ENCODE measurements at regions not wholly inside any gene's neighbourhood (a gene's known extent, or its start where the extent isn't known, plus 50 kb on each side); places are given as distances from the start of the nearest gene placed in this dataset.

DNA sequence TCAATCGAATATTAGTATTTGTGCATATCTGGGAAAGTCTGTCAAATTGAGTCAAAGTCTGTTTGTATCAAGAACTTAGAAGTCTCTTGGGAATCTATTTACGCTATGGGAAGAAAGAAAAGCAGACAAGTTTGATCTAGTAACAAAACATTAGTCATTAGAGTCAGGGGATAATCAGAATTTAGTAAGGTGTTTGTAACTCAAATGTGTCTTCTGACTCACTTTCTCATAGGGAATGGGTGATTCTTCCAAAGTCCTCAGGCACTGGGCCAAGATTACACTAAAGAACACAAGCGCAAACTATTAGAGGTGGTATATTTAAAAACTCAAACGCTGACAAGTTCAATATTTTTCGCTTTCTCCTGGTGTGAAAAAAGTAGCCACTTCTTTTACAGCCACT, 926.5 kb downstream of the PDHA2 start:
- intact Hi-C loops (cut with DNase I): no loop called here
- ATAC-seq (ENCODE audit: poor library complexity): no peak

DNA sequence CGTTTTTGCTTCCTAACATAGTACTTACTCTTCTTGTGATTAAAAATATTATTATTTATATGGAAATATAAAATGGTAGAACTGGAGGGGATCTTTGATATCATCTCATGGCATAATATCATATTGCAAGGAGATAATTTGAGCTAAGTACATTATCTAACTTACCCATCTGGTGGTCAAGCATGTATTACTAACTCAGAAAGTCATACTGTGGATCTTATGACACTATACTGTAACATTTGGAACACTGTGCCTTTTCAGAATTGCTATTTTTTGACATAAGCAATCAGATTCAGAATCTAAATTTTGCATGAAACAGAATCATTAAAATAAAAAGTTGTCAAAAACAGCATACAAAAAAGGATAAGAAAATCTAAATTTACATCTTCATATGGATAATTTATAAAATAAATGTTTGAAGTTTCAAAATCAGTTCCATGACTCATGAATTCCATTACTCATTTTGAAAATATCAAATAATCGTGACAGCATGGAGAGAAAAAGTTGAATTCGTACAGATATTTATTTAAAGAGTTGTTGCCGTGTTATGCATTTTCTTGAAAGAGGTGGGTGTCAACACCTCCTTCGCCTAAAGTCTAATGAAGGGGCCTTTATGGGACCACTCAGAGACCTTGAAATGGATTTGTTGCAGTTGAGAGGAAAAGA, 928.1 kb downstream of the PDHA2 start:
- ATAC-seq (ENCODE audit: poor library complexity): no peak

More for the DNA sequence above, 926.5 kb downstream of the PDHA2 start:
- no peak for DNase-seq

DNA sequence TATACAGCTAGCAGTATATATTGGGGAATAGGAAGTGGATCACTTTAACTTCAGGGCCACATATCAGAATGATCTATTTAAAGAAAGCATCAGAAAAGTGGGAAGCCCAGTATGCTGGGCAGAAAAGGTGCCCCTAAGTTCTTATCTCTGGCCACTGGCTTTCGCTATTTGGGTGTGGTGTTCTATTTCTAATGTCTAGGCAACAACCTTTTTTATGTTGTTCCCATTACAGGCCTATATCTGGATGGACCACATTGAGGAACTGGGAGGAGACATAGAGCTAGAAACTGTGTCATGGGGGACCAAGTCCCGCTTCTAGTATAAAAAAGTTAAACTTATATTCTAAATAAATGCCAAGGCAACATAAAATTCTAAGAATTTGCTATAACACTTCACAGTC, 935.6 kb downstream of the PDHA2 start:
- intact Hi-C loops (cut with DNase I): no loop called here
- ATAC-seq (ENCODE audit: poor library complexity): no peak
- no peak for DNase-seq

More for the DNA sequence above, 928.1 kb downstream of the PDHA2 start:
- intact Hi-C loops (cut with DNase I): no loop called here
- no peak for DNase-seq

- no peak for ATAC-seq (ENCODE audit: poor library complexity)
- DNase-seq: no peak
- intact Hi-C loops (cut with DNase I): no loop called here
Measured at GRCh38 chr4:96776920-96777527, 937.1 kb downstream of the PDHA2 start.

DNA sequence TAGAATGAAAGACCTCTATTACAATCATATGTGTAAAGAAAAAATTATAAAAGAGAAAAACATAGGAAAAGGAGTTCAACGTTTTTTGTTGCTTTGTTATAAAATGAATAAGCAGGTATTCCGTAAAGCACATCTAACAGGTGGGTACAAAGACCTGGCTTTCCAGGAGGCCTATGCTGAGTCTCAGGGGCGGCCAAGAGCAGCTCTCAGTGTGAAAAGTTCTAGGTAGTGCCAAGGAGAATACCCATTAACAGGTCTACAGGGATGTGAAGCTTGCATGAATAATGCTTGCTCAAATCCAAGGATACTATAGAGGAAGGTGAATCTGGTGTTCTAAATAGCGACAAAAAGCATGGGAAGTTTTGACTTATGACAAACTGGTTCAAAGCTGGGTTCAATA, 944.4 kb downstream of the PDHA2 start:
- intact Hi-C loops (cut with DNase I): no loop called here
- ATAC-seq (ENCODE audit: poor library complexity) (no peak), DNase-seq (no peak)

DNA sequence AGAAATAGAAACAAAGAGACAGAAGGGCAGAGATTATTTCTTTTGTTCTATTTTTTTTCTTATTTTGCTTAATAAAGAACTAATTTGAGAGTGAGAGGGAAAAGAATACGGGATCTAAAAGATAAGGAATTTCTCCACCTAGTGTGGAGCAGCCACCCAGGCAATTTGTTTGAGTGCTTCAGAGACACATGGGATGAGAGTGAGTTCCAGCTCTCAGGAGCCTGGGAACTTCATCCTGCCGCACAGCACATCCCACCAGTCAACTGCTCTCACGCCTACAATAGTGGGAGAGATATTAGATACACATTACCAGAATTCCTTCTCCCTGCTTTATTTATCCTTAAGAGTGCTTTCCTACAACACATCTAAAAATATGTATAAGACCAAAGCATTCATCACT, 946.4 kb downstream of the PDHA2 start:
- DNase-seq (no peak), ATAC-seq (ENCODE audit: poor library complexity) (no peak)
- intact Hi-C loops (cut with DNase I): no loop called here

DNA sequence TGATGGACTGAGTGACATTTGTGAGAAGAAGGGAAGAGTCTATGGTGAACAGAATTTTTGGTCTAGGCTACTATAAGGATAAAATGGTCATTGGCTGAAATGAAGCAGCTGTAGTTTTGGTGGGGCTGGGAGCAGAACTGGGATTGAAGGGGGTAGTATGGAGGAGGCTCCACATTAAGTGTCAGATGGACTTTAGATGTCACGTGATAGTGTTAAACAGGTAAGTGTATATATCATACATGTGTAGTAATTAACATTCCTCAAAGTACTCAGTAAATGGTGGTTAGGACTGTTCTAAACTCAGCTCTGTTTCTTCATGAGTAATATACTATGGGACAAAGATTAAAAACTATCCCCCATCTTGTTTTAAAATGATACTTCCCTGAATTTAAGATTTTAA, 947.9 kb downstream of the PDHA2 start:
- DNase-seq (no peak), ATAC-seq (ENCODE audit: poor library complexity) (no peak)
- intact Hi-C loops (cut with DNase I): no loop called here

DNA sequence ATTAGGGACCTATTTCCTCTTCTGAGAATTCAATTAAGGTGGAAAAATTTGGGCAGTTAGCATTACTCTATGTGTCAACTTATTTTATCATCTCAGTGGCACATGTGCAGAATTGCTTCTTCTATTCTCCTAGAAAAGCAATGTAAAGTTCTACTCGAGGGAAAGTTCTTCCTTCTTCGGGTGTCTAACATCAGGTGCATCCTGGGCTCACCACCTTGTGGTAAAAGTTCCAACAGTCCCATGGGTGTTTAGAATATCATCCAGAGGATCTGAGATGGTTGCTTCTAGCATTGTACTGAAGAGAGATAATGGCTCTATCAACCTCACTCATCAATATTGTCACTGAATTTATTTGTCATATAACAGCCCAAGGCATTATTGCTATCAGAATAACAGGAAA, 969.7 kb downstream of the PDHA2 start:
- intact Hi-C loops (cut with DNase I): no loop called here
- DNase-seq (no peak), ATAC-seq (ENCODE audit: poor library complexity) (no peak)

DNA sequence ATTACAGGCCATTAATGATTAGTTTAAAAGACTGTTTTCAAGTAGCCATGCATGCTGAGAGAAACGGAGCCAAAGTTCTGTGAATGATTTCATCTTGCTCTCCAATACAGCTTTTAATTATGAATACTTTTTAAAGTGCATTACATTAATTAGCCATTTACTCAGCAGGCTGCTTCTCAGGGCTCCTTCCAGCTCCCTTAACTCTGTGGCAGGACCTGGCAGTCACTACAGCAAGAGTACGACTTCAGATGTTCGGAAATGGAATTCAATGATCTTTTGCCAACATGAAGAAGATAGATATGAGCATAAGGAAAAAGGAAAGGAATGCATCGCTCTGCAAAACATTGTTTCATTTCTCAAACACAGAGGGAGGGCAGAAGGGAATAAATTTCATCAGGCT, 987.2 kb downstream of the PDHA2 start:
- ATAC-seq (ENCODE audit: poor library complexity) (no peak), DNase-seq (no peak)
- intact Hi-C loops (cut with DNase I): no loop called here

DNA sequence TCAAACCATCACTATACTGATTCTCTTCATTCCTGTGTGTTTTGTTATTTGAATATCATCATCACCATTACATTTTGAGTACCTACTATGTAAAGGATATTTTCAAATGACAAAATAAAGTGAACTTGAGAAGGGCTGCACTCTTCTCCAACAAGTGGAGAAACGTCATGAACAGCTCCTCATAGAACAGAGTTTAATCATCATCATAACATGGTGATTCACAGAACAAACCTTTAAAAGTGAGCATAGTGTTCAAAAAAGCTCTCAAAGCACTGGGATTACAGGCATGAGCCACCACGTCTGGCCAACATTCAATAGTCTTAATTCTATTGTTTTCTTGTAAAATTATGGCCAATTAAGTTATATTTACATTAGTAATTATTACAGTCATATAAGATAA, 993.9 kb downstream of the PDHA2 start:
- intact Hi-C loops (cut with DNase I): no loop called here
- DNase-seq: no peak
- ATAC-seq (ENCODE audit: poor library complexity): no peak

GRCh38 chr4:96835991-96836390, 996.1 kb downstream of the PDHA2 start:
- DNase-seq (no peak), ATAC-seq (ENCODE audit: poor library complexity) (no peak)
- intact Hi-C loops (cut with DNase I): no loop called here

- intact Hi-C loops (cut with DNase I): no loop called here
- no peak for ATAC-seq (ENCODE audit: poor library complexity)
Measured at GRCh38 chr4:96839441-96839840, 999.5 kb downstream of the PDHA2 start.

DNA sequence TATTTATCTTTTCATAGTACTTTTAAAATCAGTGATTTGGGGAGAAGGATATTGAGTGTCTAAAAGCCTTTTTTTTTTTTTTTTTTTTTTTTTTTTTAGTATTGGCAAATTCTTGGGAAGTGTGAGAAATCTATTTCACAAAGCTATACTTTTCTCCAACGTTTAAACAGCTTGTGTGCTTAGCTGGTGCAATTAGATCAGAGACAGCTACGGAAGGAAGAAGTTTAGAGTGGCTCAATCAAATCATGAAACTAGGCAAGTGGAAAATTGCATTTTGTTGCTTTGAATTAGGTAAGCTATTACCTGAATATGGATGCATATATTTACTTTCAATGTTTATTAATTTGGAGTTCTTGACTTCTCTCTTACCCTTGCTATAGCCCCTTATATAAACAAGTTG, 1001.9 kb downstream of the PDHA2 start:
- intact Hi-C loops (cut with DNase I): no loop called here
- ATAC-seq (ENCODE audit: poor library complexity) (no peak), DNase-seq (no peak)

More at GRCh38 chr4:96839441-96839840, 999.5 kb downstream of the PDHA2 start:
- no peak for DNase-seq

DNA sequence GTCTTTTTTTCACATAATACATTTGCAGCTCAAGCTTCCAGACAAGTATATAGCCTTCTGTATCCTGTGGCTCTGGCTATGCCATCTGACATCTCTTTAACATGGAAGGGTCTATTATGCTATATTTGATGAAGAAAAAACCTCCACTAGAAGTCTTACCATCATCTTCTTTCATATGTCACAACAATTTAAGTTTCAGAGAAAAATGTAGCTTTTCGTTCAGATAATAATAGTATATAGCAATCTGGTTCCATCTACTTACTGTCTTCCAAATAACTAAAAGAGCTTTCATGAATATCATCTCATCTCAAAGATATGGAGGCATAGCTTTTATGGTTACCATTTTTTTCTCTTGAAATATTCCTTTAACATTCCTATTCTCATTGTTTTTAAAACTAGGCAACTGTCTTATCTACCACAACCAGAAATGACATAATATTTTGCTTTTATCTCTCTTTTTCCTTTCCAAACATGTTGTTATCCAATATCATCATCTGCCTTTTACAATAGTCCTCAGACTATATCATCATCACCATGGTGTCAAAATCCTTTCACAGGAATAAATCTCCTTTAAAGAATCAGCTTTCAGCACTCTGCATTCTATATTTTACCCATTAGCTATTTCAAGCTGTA, 1005.1 kb downstream of the PDHA2 start:
- DNase-seq (no peak), ATAC-seq (ENCODE audit: poor library complexity) (no peak)
- intact Hi-C loops (cut with DNase I): no loop called here

GRCh38 chr4:96845819-96846218, 1005.9 kb downstream of the PDHA2 start:
- no peak for ATAC-seq (ENCODE audit: poor library complexity)
- intact Hi-C loops (cut with DNase I): no loop called here
- DNase-seq: no peak

DNA sequence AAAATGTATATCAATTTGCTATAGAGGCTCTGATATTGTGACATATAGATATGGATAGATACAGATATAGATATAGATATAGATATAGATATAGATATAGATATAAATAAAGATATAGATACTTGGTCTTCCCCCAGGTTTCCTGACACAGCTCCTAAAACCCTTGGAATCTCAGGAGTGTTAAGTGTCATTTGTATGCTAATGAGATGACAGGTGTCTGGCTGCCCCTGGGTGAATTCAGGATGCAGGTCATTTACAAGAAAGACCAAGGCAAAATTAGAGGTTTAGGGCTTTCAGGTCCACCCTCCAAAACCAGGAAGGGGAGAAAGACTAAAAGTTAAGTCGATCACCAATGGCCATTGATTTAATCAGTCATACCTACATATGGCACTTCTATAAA, 1034.8 kb downstream of the PDHA2 start:
- ATAC-seq (ENCODE audit: poor library complexity) (no peak), DNase-seq (no peak)
- intact Hi-C loops (cut with DNase I): no loop called here

GRCh38 chr4:96879527-96879926, 1039.6 kb downstream of the PDHA2 start:
- no peak for ATAC-seq (ENCODE audit: poor library complexity)
- intact Hi-C loops (cut with DNase I): no loop called here
- DNase-seq: no peak

DNA sequence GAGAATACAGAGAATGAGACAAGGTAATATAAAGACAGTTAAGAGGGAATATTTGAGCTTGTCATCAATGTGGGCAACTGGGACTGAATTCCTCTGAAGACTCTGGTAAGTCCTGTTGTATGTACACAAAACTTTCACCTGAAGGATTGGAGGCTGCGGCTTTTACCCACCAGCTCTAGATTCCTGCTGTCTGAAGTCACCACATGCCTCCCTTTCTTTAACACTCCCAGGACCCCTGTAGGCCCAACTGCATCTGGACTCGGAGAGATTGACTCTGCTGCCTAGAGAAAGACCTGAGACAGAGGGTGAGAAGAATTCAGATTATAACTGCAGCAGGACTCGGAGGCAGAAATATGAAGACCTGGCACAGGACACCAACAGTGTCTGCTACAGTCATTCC, 1048.0 kb downstream of the PDHA2 start:
- intact Hi-C loops (cut with DNase I): no loop called here
- ATAC-seq (ENCODE audit: poor library complexity) (no peak), DNase-seq (no peak)

DNA sequence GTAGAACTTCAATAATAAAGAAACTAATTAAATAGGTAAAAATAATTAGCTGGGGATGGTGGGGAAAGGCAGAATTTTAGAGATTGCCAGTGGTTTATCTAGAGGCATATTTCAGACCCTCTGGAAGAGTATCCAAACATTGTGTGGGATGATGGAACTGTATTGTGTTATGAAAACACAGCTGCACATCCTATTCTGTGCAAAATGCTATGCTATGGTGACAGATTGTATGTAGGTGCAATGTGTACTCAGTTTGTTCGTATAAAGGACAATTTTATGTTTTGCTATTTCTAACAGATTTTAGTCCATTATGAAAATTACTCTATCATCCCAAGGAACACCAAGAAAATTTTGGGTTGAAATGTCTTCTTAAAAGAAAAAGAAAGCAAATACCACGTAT, 1054.7 kb downstream of the PDHA2 start:
- DNase-seq (no peak), ATAC-seq (ENCODE audit: poor library complexity) (no peak)
- intact Hi-C loops (cut with DNase I): no loop called here

DNA sequence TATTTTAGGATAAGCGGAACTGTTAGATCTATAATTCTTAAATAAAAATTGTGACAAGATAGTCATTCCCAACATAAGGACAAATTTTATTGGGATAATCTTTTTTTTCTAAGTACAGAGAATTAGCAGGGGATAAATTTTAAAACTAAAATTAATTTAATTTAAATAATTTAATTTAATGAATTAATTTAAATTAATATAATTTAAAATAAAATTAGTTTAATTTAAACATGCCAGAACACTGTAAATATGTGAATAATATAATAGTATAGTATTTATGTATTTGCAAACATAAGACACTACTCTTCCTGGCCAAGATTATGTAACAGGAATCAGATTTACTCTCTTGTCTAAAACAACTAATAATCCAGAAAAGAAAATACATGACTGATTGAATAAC, 1055.9 kb downstream of the PDHA2 start:
- ATAC-seq (ENCODE audit: poor library complexity) (no peak), DNase-seq (no peak)
- intact Hi-C loops (cut with DNase I): no loop called here

Data from Right ventricle myocardium superior (tissue), 1 donor.